H1 (cell line): ENCODE measurements at regions not wholly inside any gene's neighbourhood (a gene's known extent, or its start where the extent isn't known, plus 50 kb on each side); places are given as distances from the start of the nearest gene placed in this dataset.

Source experiments
- CBX5 ChIP-seq: fragments of 300-800, 300-1000 bp; sonication (generic); IDR thresholded peaks from 2 replicates; pipeline ENCODE4 v1.7.1; 2016; ENCODE audit warnings: antibody characterized with exemption, low read length, low read depth
- CEBPB ChIP-seq: IDR thresholded peaks from 2 replicates; pipeline ENCODE4 v1.6.1; 2012; ENCODE audit warnings: low read depth, low read length
- HDAC2 ChIP-seq, 2 experiments: fragments of 300-600 bp in 1 of 2; sonication (generic) in 1 of 2; IDR thresholded peaks; 2 replicates each; pipeline ENCODE4 v1.6.1; 2011 to 2012; ENCODE audit warnings: low read depth in 2 of 2, low read length in 2 of 2, mild to moderate bottlenecking in 2 of 2, moderate library complexity in 2 of 2, borderline replicate concordance in 1 of 2, inconsistent platforms in 1 of 2
- MAFK ChIP-seq: IDR thresholded peaks from 2 replicates; pipeline ENCODE4 v1.6.1; 2012; ENCODE audit warnings: low read depth, mild to moderate bottlenecking, improper control_type of control experiment, low read length
- POLR2A ChIP-seq, 2 experiments: IDR thresholded peaks; 1 replicate in 1 of 2; 2 replicates in 1 of 2; pipeline ENCODE4 v1.6.1; 2011; ENCODE audit warnings: low read depth in 2 of 2, low read length in 2 of 2, mild to moderate bottlenecking in 2 of 2; ENCODE audit errors: control extremely low read depth in 1 of 2
- POLR2AphosphoS5 ChIP-seq: IDR thresholded peaks from 2 replicates; pipeline ENCODE4 v1.6.1; 2011; ENCODE audit warnings: low read depth, low read length
- RAD21 ChIP-seq, 2 experiments: IDR thresholded peaks in 1 of 2; conservative IDR thresholded peaks in 1 of 2; 2 replicates each; pipeline ENCODE4 v1.6.1; 2011; ENCODE audit warnings: low read depth in 2 of 2, low read length in 2 of 2, improper control_type of control experiment in 1 of 2, inconsistent platforms in 1 of 2, mild to moderate bottlenecking in 1 of 2, moderate library complexity in 1 of 2
- TAF1 ChIP-seq: IDR thresholded peaks from 2 replicates; pipeline ENCODE4 v1.6.1; 2011; ENCODE audit warnings: mild to moderate bottlenecking, low read depth, low read length
- TCF12 ChIP-seq: IDR thresholded peaks from 2 replicates; pipeline ENCODE4 v1.6.1; 2011; ENCODE audit warnings: low read depth, mild to moderate bottlenecking, low read length
- TEAD4 ChIP-seq: IDR thresholded peaks from 2 replicates; pipeline ENCODE4 v1.6.1; 2012; ENCODE audit warnings: low read depth, low read length, inconsistent platforms, mixed read lengths
- ZNF274 ChIP-seq: IDR thresholded peaks from 2 replicates; pipeline ENCODE4 v1.7.0; 2012; ENCODE audit warnings: low read length, borderline replicate concordance; ENCODE audit errors: extremely low read depth
- TF ChIP-seq, protein P1 (sequence below), 3 experiments: IDR thresholded peaks; 1 replicate in 2 of 3; 2 replicates in 1 of 3; pipeline versions ENCODE4 v1.5.1 to v1.6.1; 2011; ENCODE audit warnings: low read length in 3 of 3, mild to moderate bottlenecking in 3 of 3, inconsistent platforms in 2 of 3, low read depth in 1 of 3, moderate library complexity in 1 of 3; ENCODE audit not compliant: insufficient read depth in 1 of 3; ENCODE audit errors: control extremely low read depth in 1 of 3

DNA sequence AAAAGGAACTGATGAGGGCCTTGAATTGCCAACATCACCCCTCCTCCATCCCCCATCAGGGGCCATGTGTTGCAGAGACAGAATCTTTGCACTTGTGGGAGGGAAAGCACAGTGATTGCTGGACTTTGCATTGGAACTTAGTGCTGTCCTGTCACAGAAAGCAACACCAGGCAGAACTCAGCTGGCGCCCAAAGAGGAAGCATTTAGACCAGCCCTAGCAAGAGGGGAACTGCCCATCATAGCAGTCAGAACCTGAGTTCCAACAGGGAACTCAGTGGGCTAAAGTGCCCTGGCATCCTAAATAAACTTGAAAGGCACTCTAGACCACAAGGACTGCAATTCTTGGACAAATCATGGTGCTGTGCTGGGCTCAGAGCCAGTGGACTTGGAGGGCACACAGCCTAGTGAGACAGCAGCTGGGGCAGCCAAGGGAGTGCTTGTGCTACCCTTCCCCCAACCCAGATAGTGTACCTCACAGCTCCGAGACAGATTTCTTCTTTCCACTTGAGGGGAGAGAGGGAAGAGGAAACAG is 128.1 kb downstream of the ACTL7B start:
- TF ChIP-seq, protein P1, sequence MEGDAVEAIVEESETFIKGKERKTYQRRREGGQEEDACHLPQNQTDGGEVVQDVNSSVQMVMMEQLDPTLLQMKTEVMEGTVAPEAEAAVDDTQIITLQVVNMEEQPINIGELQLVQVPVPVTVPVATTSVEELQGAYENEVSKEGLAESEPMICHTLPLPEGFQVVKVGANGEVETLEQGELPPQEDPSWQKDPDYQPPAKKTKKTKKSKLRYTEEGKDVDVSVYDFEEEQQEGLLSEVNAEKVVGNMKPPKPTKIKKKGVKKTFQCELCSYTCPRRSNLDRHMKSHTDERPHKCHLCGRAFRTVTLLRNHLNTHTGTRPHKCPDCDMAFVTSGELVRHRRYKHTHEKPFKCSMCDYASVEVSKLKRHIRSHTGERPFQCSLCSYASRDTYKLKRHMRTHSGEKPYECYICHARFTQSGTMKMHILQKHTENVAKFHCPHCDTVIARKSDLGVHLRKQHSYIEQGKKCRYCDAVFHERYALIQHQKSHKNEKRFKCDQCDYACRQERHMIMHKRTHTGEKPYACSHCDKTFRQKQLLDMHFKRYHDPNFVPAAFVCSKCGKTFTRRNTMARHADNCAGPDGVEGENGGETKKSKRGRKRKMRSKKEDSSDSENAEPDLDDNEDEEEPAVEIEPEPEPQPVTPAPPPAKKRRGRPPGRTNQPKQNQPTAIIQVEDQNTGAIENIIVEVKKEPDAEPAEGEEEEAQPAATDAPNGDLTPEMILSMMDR (IDR thresholded peaks at IDR 0.05; ENCODE audit: control extremely low read depth in 1 of 3, insufficient read depth in 1 of 3, low read depth in 1 of 3, low read length in 3 of 3), result no peak
- no peak for TF ChIP-seq TCF12
- TF ChIP-seq HDAC2 (IDR thresholded peaks at IDR 0.05; ENCODE audit: borderline replicate concordance in 1 of 2, low read depth in 2 of 2, low read length in 2 of 2), result no peak
- no peak for TF ChIP-seq POLR2AphosphoS5
- TF ChIP-seq ZNF274, result no peak
- TF ChIP-seq CBX5, result no peak
- no peak for TF ChIP-seq POLR2A (IDR thresholded peaks at IDR 0.05; ENCODE audit: control extremely low read depth in 1 of 2, low read depth in 2 of 2, low read length in 2 of 2)
- no peak for TF ChIP-seq TAF1
- TF ChIP-seq TEAD4, result no peak
- TF ChIP-seq RAD21 (IDR thresholded peaks at IDR 0.05 in 1 of 2, conservative IDR thresholded peaks at IDR 0.05 in 1 of 2; ENCODE audit: low read depth in 2 of 2, low read length in 2 of 2), result no peak
- no peak for TF ChIP-seq CEBPB
- no peak for TF ChIP-seq MAFK
